Caco-2 (cell line): ENCODE measurements at regions not wholly inside any gene's neighbourhood (a gene's known extent, or its start where the extent isn't known, plus 50 kb on each side); places are given as distances from the start of the nearest gene placed in this dataset.

Experiments used
- BruUV-seq: library from RNA; stranded (reverse); fragments of 400-500 nt; replicated peaks from 2 replicates; lab custom pipeline; 2021; lab: Mats Ljungman, UMichigan
- CTCF ChIA-PET: fragments of 300-600 bp; sonication (Branson Sonifier 250); formaldehyde crosslinking; loops from one replicate; lab custom pipeline; 2022; ENCODE audit warnings: antibody characterized with exemption; lab: Charles Lee
- POLR2A ChIA-PET: fragments of 300-600 bp; sonication (Branson Sonifier 250); formaldehyde crosslinking; loops from one replicate; lab custom pipeline; 2022; ENCODE audit warnings: antibody characterized with exemption; lab: Charles Lee
- DNase-seq, 2 experiments: peaks; one replicate each; pipeline versions ENCODE4 v3.0.0 to v3.0.0-alpha.2; 2020 to 2022
- H3K27me3 ChIP-seq: replicated peaks from 2 replicates; pipeline ENCODE4 v1.6.0; 2011; ENCODE audit warnings: low read length; ENCODE audit not compliant: control insufficient read depth, insufficient read depth
- H3K36me3 ChIP-seq: 2 replicates; pipeline ENCODE4 v1.5.1; 2011; ENCODE audit warnings: low read length; ENCODE audit not compliant: control insufficient read depth, insufficient read depth
- H3K4me1 ChIP-seq: fragments of 250-450 bp; sonication (Bioruptor Pico); 2 replicates; pipeline ENCODE4 v1.5.1; 2020; ENCODE audit warnings: mild to moderate bottlenecking
- H3K4me3 ChIP-seq: 2 replicates; pipeline ENCODE4 v1.5.1; 2011; ENCODE audit warnings: low read depth, mild to moderate bottlenecking, control low read depth, low read length
- H3K9me3 ChIP-seq: fragments of 250-450 bp; sonication (Bioruptor Pico); 2 replicates; pipeline ENCODE4 v1.5.1; 2020; ENCODE audit warnings: mild to moderate bottlenecking, moderate library complexity
- H3K27ac Mint-ChIP-seq: one replicate; pipeline ENCODE4 v1.8.0; 2022; ENCODE audit warnings: mixed read lengths; ENCODE audit not compliant: unreplicated experiment
- H3K27me3 Mint-ChIP-seq: one replicate; pipeline ENCODE4 v1.8.0; 2022; ENCODE audit warnings: mixed read lengths; ENCODE audit not compliant: insufficient read depth, unreplicated experiment
- H3K36me3 Mint-ChIP-seq: one replicate; pipeline ENCODE4 v1.8.0; 2022; ENCODE audit warnings: mild to moderate bottlenecking, mixed read lengths; ENCODE audit not compliant: insufficient read depth, unreplicated experiment
- H3K4me1 Mint-ChIP-seq: one replicate; pipeline ENCODE4 v1.8.0; 2022; ENCODE audit warnings: low read depth, mixed read lengths; ENCODE audit not compliant: unreplicated experiment
- H3K4me3 Mint-ChIP-seq: one replicate; pipeline ENCODE4 v1.8.0; 2022; ENCODE audit warnings: mild to moderate bottlenecking, moderate library complexity, mixed read lengths; ENCODE audit not compliant: unreplicated experiment
- H3K9me3 Mint-ChIP-seq: one replicate; pipeline ENCODE4 v1.8.0; 2022; ENCODE audit warnings: mixed read lengths; ENCODE audit not compliant: unreplicated experiment
- intact Hi-C: fragments of 100-400 bp; cut with micrococcal nuclease; formaldehyde crosslinking; loops from one replicate; pipeline ENCODE4 v1.10.0; 2022; ENCODE audit not compliant: unreplicated experiment
- TF ChIP-seq, protein P1 (sequence below), 2 experiments: fragments of 200-600 bp in 1 of 2; IDR thresholded peaks; 1 replicate in 1 of 2; 2 replicates in 1 of 2; pipeline versions ENCODE4 v1.5.1 to v1.8.0; 2011 to 2022; ENCODE audit warnings: antibody characterized with exemption in 1 of 2, control low read depth in 1 of 2, inconsistent platforms in 1 of 2, low read depth in 1 of 2, low read length in 1 of 2, mild to moderate bottlenecking in 1 of 2, moderate library complexity in 1 of 2; ENCODE audit not compliant: insufficient read depth in 1 of 2, severe bottlenecking in 1 of 2, unreplicated experiment in 1 of 2

DNA sequence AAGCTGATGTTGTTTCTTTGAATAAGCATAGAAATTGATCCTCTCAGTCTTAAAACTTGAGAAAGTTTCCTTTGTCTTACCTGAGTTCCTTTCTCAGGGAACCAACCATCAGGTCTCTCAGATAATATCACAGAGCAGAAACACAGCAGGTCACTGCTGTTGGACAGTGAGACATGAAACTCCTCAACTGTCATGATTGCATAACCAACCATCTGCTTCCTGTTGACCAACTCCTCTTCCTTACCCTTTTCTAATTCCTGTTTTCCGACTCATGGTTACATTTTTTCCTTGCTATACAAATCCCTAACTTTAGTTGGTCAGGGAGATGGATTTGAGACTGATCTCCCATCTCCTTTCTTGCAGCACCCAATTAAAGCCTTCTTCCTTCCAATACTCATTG lies 845.3 kb downstream of the FAM181B start:
- H3K36me3 ChIP-seq: no peaks in the 10 kb centered on the region
- no peak overlapping the region for H3K4me3 Mint-ChIP-seq
- TF ChIP-seq, protein P1, sequence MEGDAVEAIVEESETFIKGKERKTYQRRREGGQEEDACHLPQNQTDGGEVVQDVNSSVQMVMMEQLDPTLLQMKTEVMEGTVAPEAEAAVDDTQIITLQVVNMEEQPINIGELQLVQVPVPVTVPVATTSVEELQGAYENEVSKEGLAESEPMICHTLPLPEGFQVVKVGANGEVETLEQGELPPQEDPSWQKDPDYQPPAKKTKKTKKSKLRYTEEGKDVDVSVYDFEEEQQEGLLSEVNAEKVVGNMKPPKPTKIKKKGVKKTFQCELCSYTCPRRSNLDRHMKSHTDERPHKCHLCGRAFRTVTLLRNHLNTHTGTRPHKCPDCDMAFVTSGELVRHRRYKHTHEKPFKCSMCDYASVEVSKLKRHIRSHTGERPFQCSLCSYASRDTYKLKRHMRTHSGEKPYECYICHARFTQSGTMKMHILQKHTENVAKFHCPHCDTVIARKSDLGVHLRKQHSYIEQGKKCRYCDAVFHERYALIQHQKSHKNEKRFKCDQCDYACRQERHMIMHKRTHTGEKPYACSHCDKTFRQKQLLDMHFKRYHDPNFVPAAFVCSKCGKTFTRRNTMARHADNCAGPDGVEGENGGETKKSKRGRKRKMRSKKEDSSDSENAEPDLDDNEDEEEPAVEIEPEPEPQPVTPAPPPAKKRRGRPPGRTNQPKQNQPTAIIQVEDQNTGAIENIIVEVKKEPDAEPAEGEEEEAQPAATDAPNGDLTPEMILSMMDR (IDR thresholded peaks at IDR 0.05; ENCODE audit: insufficient read depth in 1 of 2, low read depth in 1 of 2, low read length in 1 of 2, severe bottlenecking in 1 of 2, unreplicated experiment in 1 of 2): no peak
- intact Hi-C loops: no loop called here
- no peaks in the 10 kb centered on the region for H3K9me3 Mint-ChIP-seq
- H3K4me3 ChIP-seq: no peak overlapping the region
- ChIA-PET CTCF (no interaction called here), POLR2A (no interaction called here)
- BruUV-seq: no TSS peak
- H3K4me1 ChIP-seq: no peaks in the 10 kb centered on the region
- H3K9me3 ChIP-seq: no peaks in the 10 kb centered on the region
- H3K4me1 Mint-ChIP-seq: no peaks in the 10 kb centered on the region
- H3K27me3 Mint-ChIP-seq: peaks cover 2% of the 10 kb centered on the region
- no peak for DNase-seq
- no peaks in the 10 kb centered on the region for H3K27me3 ChIP-seq
- no peak overlapping the region for H3K27ac Mint-ChIP-seq
- H3K36me3 Mint-ChIP-seq: no peaks in the 10 kb centered on the region

DNA sequence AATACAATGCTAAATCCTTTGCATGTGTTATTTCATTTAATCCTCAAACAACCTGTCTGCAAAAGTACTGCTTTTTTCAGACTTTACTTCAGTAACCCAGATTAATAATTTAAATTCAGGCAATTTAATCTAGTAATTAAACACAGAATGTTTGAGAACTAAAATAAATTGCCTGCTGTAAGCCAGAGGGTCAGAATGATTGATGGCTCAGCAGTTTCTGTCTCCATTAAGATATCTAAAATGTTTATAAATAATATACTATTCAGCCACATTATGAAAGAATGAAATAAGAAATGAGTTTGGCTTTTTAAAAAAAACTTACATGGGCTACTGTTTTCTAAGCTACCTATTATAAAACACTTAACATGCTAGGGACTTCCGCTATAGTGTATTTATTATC lies 846.0 kb downstream of the FAM181B start:
- POLR2A ChIA-PET: no interaction called here
- no peak overlapping the region for H3K27ac Mint-ChIP-seq
- H3K4me1 Mint-ChIP-seq: no peaks in the 10 kb centered on the region
- H3K36me3 Mint-ChIP-seq: no peaks in the 10 kb centered on the region
- Histone ChIP-seq H3K9me3 (no peaks in the 10 kb centered on the region), H3K36me3 (no peaks in the 10 kb centered on the region), H3K27me3 (no peaks in the 10 kb centered on the region), H3K4me3 (no peak overlapping the region), H3K4me1 (no peaks in the 10 kb centered on the region)
- intact Hi-C loops: no loop called here
- H3K9me3 Mint-ChIP-seq: no peaks in the 10 kb centered on the region
- no peak overlapping the region for H3K4me3 Mint-ChIP-seq
- CTCF ChIA-PET: no interaction called here
- H3K27me3 Mint-ChIP-seq: peaks cover 2% of the 10 kb centered on the region
- TF ChIP-seq, protein P1 (IDR thresholded peaks at IDR 0.05; ENCODE audit: insufficient read depth in 1 of 2, low read depth in 1 of 2, low read length in 1 of 2, severe bottlenecking in 1 of 2, unreplicated experiment in 1 of 2): no peak
- no peak for DNase-seq
- no TSS peak for BruUV-seq

DNA sequence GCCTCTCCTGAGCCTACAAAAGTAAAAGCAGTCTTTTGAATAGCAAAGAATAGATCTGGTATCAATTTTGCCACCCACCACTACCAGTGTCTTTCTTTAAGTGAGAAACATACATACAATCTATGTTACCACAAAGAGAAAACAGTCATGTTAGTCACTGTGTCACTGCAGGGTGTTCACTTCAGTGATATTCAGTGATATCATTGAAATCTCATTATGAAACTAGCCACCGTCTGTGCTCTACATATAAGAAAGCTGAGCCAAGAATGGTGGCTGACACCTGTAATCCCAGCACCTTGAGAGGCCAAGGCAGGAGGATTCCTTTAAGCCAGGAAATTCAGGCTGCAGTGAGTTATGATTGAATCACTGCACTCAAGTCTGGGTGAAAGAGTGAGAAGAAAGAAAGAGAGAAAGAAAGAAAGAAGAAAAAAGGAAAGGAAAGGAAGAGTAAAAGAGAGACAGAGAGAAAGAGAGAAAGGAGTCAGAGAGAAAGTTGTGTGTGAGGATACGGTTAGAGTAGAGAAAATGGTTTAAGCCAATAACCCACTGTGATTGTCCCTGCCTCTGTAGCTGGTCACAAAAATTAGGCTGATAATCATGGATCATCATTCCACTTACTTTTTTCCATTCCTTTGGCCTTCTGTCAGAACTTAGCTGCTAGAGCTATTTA lies 847.1 kb downstream of the FAM181B start:
- no peaks in the 10 kb centered on the region for H3K9me3 Mint-ChIP-seq
- Histone ChIP-seq H3K36me3 (no peaks in the 10 kb centered on the region), H3K9me3 (no peaks in the 10 kb centered on the region), H3K27me3 (no peaks in the 10 kb centered on the region), H3K4me1 (no peaks in the 10 kb centered on the region), H3K4me3 (no peak overlapping the region)
- H3K27me3 Mint-ChIP-seq: peaks cover 2% of the 10 kb centered on the region
- ChIA-PET POLR2A (no interaction called here), CTCF (no interaction called here)
- no TSS peak for BruUV-seq
- TF ChIP-seq, protein P1 (IDR thresholded peaks at IDR 0.05; ENCODE audit: insufficient read depth in 1 of 2, low read depth in 1 of 2, low read length in 1 of 2, severe bottlenecking in 1 of 2, unreplicated experiment in 1 of 2): no peak
- no peak overlapping the region for H3K4me3 Mint-ChIP-seq
- H3K4me1 Mint-ChIP-seq: no peaks in the 10 kb centered on the region
- intact Hi-C loops: no loop called here
- H3K36me3 Mint-ChIP-seq: no peaks in the 10 kb centered on the region
- DNase-seq: no peak
- H3K27ac Mint-ChIP-seq: no peak overlapping the region
